ENCODE measurements at regions not wholly inside any gene's neighbourhood (a gene's known extent, or its start where the extent isn't known, plus 50 kb on each side); places are given as distances from the start of the nearest gene placed in this dataset.

DNA sequence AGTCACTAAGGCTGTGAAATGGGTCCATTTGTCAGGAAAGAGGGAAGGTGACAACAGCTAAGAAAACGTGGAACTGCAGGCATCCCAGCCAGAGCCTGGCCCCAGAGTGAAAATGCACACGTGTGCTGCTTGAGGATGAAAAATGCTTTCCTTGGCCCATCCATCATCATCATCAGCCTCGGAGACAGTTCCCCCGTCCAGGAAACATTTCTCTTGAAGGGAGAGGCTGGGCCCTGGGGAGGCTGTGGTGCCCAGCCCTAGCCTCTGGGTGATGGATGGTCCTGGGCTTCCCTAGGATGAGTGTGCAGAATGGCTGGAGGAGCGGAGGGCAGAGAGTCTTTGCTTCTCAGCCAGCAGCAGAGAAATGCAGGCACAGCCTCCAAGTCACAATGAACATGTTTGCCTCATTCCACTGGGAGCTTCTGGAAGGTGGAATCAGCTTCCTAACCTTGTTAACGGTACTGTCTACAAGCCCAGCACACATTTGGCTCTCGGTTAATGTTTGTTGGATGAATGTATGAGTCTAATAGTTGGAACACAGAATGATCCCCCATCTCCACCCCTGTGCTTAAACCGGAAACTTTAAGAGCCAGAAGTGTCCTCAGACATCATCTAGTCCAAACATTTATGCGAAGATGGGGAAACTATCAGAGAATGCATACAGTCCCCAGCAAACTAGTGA lies 164.0 kb downstream of the RDH14 start:
- Histone ChIP-seq H3K27ac (ENCODE audit: low read depth in 2 of 2, low read length in 1 of 2) (no peak overlapping the region), H3K4me1 (ENCODE audit: control insufficient read depth in 2 of 2, insufficient read depth in 2 of 2, low read length in 1 of 2) (no peaks in the 10 kb centered on the region)
- 60% methylated on average over 9 of the region's 9 CpGs for WGBS, 2 donors

DNA sequence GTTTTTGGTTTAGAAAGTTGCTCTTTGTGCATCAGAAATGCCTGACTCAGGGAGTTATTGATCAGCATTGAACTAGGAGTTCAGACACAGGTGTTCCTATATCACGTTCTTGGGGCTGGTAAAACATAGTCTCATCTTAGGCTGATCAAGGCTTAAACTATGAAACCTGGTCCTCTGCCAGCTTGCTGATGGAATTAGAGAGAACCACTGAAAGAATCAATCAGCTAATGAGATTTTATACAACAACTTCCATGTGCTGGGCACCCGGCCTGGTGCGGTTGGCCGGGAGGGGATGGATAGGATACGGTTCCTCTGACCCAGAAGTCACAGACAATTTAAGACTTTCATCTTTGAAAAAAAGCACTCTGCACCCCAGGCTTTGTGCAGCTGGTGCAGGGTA lies 164.9 kb downstream of the RDH14 start:
- 83 to 85% methylated on average over 5 of the region's 5 CpGs for WGBS, 2 donors
- Histone ChIP-seq H3K9me3 (ENCODE audit: control insufficient read depth in 2 of 2, insufficient read depth in 1 of 2, low read depth in 1 of 2, low read length in 1 of 2) (no peaks in the 10 kb centered on the region), H3K36me3 (ENCODE audit: control insufficient read depth in 2 of 2, insufficient read depth in 2 of 2, low read length in 1 of 2) (no peaks in the 10 kb centered on the region), H3K4me1 (ENCODE audit: control insufficient read depth in 2 of 2, insufficient read depth in 2 of 2, low read length in 1 of 2) (no peaks in the 10 kb centered on the region), H3K27ac (ENCODE audit: low read depth in 2 of 2, low read length in 1 of 2) (no peak overlapping the region), H3K27me3 (ENCODE audit: control insufficient read depth in 1 of 2, insufficient read depth in 2 of 2, low read length in 2 of 2) (no peaks in the 10 kb centered on the region), H3K4me3 (ENCODE audit: low read depth in 1 of 2, low read length in 2 of 2) (no peak overlapping the region)

More for the DNA sequence above, 164.0 kb downstream of the RDH14 start:
- Histone ChIP-seq H3K27me3 (ENCODE audit: control insufficient read depth in 1 of 2, insufficient read depth in 2 of 2, low read length in 2 of 2) (no peaks in the 10 kb centered on the region), H3K9me3 (ENCODE audit: control insufficient read depth in 2 of 2, insufficient read depth in 1 of 2, low read depth in 1 of 2, low read length in 1 of 2) (no peaks in the 10 kb centered on the region), H3K36me3 (ENCODE audit: control insufficient read depth in 2 of 2, insufficient read depth in 2 of 2, low read length in 1 of 2) (no peaks in the 10 kb centered on the region), H3K4me3 (ENCODE audit: low read depth in 1 of 2, low read length in 2 of 2) (no peak overlapping the region)

DNA sequence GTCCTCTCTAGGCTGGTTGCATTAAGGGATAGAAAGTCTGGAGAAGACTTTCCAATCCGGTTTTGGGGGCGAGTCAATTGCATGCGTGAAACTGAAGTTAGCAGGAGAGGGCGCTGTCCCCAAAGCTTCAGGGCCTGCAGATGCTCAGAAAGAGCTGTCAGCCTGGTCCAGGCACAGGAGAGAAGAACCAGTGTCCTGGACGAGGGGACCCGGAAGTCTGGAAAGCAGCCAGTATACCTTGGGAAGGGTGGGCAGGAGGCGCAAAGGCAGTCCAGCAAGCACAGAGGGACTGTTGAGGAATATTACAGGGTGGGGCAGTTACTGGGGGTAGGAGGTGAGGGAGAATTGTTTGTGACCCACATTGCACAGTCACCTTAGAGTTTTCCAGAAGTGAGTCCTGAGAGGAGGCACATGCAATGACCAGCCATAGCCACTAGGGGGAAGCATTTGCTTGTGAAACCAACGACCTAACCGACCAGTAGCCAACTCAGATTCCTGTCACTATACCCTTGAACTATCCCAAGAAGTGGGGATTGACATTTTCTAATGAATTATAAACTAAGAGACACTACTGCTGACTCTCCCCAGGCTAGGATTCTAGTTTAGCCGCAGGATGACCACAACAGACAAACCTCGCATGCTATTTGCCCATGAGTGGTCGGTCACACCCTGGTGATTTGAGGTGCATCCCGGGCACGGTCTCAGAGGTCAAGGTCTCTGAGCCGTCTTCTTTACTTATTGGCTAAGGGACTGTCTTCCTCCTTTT lies 172.8 kb downstream of the RDH14 start:
- Histone ChIP-seq H3K9me3 (ENCODE audit: control insufficient read depth in 2 of 2, insufficient read depth in 1 of 2, low read depth in 1 of 2, low read length in 1 of 2) (no peaks in the 10 kb centered on the region), H3K27me3 (ENCODE audit: control insufficient read depth in 1 of 2, insufficient read depth in 2 of 2, low read length in 2 of 2) (no peaks in the 10 kb centered on the region), H3K27ac (ENCODE audit: low read depth in 2 of 2, low read length in 1 of 2) (peak overlapping the region in 1 of 2 donors; percentile 36), H3K4me3 (ENCODE audit: low read depth in 1 of 2, low read length in 2 of 2) (no peak overlapping the region), H3K36me3 (ENCODE audit: control insufficient read depth in 2 of 2, insufficient read depth in 2 of 2, low read length in 1 of 2) (no peaks in the 10 kb centered on the region), H3K4me1 (ENCODE audit: control insufficient read depth in 2 of 2, insufficient read depth in 2 of 2, low read length in 1 of 2) (no peaks in the 10 kb centered on the region)
- 62 to 64% methylated on average over 15 of the region's 15 CpGs for WGBS, 2 donors

- Histone ChIP-seq H3K27me3 (ENCODE audit: control insufficient read depth in 1 of 2, insufficient read depth in 2 of 2, low read length in 2 of 2) (no peaks in the 10 kb centered on the region), H3K9me3 (ENCODE audit: control insufficient read depth in 2 of 2, insufficient read depth in 1 of 2, low read depth in 1 of 2, low read length in 1 of 2) (no peaks in the 10 kb centered on the region), H3K36me3 (ENCODE audit: control insufficient read depth in 2 of 2, insufficient read depth in 2 of 2, low read length in 1 of 2) (no peaks in the 10 kb centered on the region), H3K27ac (ENCODE audit: low read depth in 2 of 2, low read length in 1 of 2) (no peak overlapping the region), H3K4me3 (ENCODE audit: low read depth in 1 of 2, low read length in 2 of 2) (no peak overlapping the region), H3K4me1 (ENCODE audit: control insufficient read depth in 2 of 2, insufficient read depth in 2 of 2, low read length in 1 of 2) (no peaks in the 10 kb centered on the region)
- WGBS, 2 donors: 84 to 87% methylated on average over 1 of the region's 1 CpG
Measured at GRCh38 chr2:18384242-18384641, 176.2 kb downstream of the RDH14 start.

DNA sequence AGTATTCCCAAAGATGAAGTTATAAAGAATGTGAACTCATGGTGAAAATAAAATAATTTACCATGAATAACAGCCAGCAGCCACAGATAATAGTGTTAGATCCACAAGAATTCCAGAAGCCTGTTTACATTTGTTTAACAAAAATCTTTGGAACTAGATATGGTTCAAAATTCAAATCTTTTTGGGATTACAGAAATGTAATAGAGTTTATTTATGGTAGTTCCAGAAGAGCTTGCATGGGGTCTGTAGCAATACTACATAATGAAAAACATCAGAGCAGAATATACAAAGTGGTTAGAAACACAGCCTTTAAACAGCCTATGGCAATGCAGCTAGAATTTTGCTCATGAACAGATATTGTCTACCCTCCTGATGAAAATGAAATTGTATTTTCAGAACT lies 179.1 kb downstream of the RDH14 start:
- Histone ChIP-seq H3K36me3 (ENCODE audit: control insufficient read depth in 2 of 2, insufficient read depth in 2 of 2, low read length in 1 of 2) (no peaks in the 10 kb centered on the region), H3K9me3 (ENCODE audit: control insufficient read depth in 2 of 2, insufficient read depth in 1 of 2, low read depth in 1 of 2, low read length in 1 of 2) (no peaks in the 10 kb centered on the region), H3K27me3 (ENCODE audit: control insufficient read depth in 1 of 2, insufficient read depth in 2 of 2, low read length in 2 of 2) (no peaks in the 10 kb centered on the region), H3K4me3 (ENCODE audit: low read depth in 1 of 2, low read length in 2 of 2) (no peak overlapping the region), H3K4me1 (ENCODE audit: control insufficient read depth in 2 of 2, insufficient read depth in 2 of 2, low read length in 1 of 2) (no peaks in the 10 kb centered on the region), H3K27ac (ENCODE audit: low read depth in 2 of 2, low read length in 1 of 2) (no peak overlapping the region)

- Histone ChIP-seq H3K4me3 (ENCODE audit: low read depth in 1 of 2, low read length in 2 of 2) (no peak overlapping the region), H3K9me3 (ENCODE audit: control insufficient read depth in 2 of 2, insufficient read depth in 1 of 2, low read depth in 1 of 2, low read length in 1 of 2) (no peaks in the 10 kb centered on the region), H3K36me3 (ENCODE audit: control insufficient read depth in 2 of 2, insufficient read depth in 2 of 2, low read length in 1 of 2) (no peaks in the 10 kb centered on the region), H3K27ac (ENCODE audit: low read depth in 2 of 2, low read length in 1 of 2) (no peak overlapping the region), H3K27me3 (ENCODE audit: control insufficient read depth in 1 of 2, insufficient read depth in 2 of 2, low read length in 2 of 2) (no peaks in the 10 kb centered on the region), H3K4me1 (ENCODE audit: control insufficient read depth in 2 of 2, insufficient read depth in 2 of 2, low read length in 1 of 2) (no peaks in the 10 kb centered on the region)
- 55 to 71% methylated on average over 3 of the region's 3 CpGs for whole genome bisulfite sequencing, 2 donors
Measured at GRCh38 chr2:18380321-18380720, 180.1 kb downstream of the RDH14 start.

GRCh38 chr2:18379870-18380269 lies 180.6 kb downstream of the RDH14 start:
- 72 to 78% methylated on average over 7 of the region's 7 CpGs for WGBS, 2 donors
- Histone ChIP-seq H3K27ac (ENCODE audit: low read depth in 2 of 2, low read length in 1 of 2) (no peak overlapping the region), H3K4me1 (ENCODE audit: control insufficient read depth in 2 of 2, insufficient read depth in 2 of 2, low read length in 1 of 2) (no peaks in the 10 kb centered on the region), H3K9me3 (ENCODE audit: control insufficient read depth in 2 of 2, insufficient read depth in 1 of 2, low read depth in 1 of 2, low read length in 1 of 2) (no peaks in the 10 kb centered on the region), H3K27me3 (ENCODE audit: control insufficient read depth in 1 of 2, insufficient read depth in 2 of 2, low read length in 2 of 2) (no peaks in the 10 kb centered on the region), H3K4me3 (ENCODE audit: low read depth in 1 of 2, low read length in 2 of 2) (no peak overlapping the region), H3K36me3 (ENCODE audit: control insufficient read depth in 2 of 2, insufficient read depth in 2 of 2, low read length in 1 of 2) (no peaks in the 10 kb centered on the region)

DNA sequence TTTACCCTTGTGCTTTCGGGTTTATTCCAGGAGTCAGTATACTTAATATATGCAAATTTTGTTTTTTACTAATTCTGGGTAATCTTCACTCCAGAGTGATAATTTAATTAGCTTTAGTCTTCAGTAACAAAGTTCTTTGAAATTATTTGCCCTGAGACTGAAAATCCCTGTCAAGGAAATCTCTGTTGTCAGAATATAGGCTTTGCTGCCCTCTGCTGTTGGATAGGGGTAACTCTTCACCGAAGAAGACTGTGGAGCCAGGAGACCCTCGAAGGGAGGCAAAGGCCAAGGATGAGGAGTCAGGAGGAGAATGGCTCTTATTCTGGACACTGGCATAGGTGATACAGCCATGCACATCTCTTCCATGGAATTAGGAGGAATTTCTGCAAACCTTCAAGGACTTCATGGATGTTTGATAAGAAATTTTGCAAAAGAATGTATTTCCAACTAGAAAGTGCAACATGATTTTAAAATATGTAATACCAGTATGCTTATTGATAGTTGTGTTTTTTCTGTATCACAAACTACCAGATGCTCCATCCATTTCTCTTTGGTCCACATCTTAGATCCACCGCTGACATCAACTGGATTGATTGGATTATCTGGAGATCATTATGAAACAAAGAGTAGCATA lies 182.3 kb downstream of the RDH14 start:
- Histone ChIP-seq H3K4me1 (ENCODE audit: control insufficient read depth in 2 of 2, insufficient read depth in 2 of 2, low read length in 1 of 2) (no peaks in the 10 kb centered on the region), H3K36me3 (ENCODE audit: control insufficient read depth in 2 of 2, insufficient read depth in 2 of 2, low read length in 1 of 2) (no peaks in the 10 kb centered on the region), H3K27ac (ENCODE audit: low read depth in 2 of 2, low read length in 1 of 2) (no peak overlapping the region), H3K4me3 (ENCODE audit: low read depth in 1 of 2, low read length in 2 of 2) (no peak overlapping the region), H3K9me3 (ENCODE audit: control insufficient read depth in 2 of 2, insufficient read depth in 1 of 2, low read depth in 1 of 2, low read length in 1 of 2) (no peaks in the 10 kb centered on the region), H3K27me3 (ENCODE audit: control insufficient read depth in 1 of 2, insufficient read depth in 2 of 2, low read length in 2 of 2) (no peaks in the 10 kb centered on the region)
- WGBS, 2 donors: 41 to 42% methylated on average over 4 of the region's 4 CpGs

- Histone ChIP-seq H3K9me3 (ENCODE audit: control insufficient read depth in 2 of 2, insufficient read depth in 1 of 2, low read depth in 1 of 2, low read length in 1 of 2) (no peaks in the 10 kb centered on the region), H3K4me3 (ENCODE audit: low read depth in 1 of 2, low read length in 2 of 2) (no peak overlapping the region), H3K36me3 (ENCODE audit: control insufficient read depth in 2 of 2, insufficient read depth in 2 of 2, low read length in 1 of 2) (no peaks in the 10 kb centered on the region), H3K27me3 (ENCODE audit: control insufficient read depth in 1 of 2, insufficient read depth in 2 of 2, low read length in 2 of 2) (no peaks in the 10 kb centered on the region), H3K27ac (ENCODE audit: low read depth in 2 of 2, low read length in 1 of 2) (no peak overlapping the region), H3K4me1 (ENCODE audit: control insufficient read depth in 2 of 2, insufficient read depth in 2 of 2, low read length in 1 of 2) (no peaks in the 10 kb centered on the region)
- 80 to 85% methylated on average over 4 of the region's 4 CpGs for WGBS, 2 donors
Measured at GRCh38 chr2:18376936-18377335, 183.5 kb downstream of the RDH14 start.
